BLaER1 (cell line): ENCODE measurements at regions not wholly inside any gene's neighbourhood (a gene's known extent, or its start where the extent isn't known, plus 50 kb on each side); places are given as distances from the start of the nearest gene placed in this dataset.

Source experiments
- H3K27ac ChIP-seq: shearing (Covaris generic); formaldehyde crosslinking; 2 replicates; pipeline ENCODE4 v1.8.1; 2022
- H3K27me3 ChIP-seq: shearing (Covaris generic); formaldehyde crosslinking; 2 replicates; pipeline ENCODE4 v1.8.1; 2022
- H3K36me3 ChIP-seq: shearing (Covaris generic); formaldehyde crosslinking; 2 replicates; pipeline ENCODE4 v1.8.1; 2022
- H3K4me1 ChIP-seq: shearing (Covaris generic); formaldehyde crosslinking; 2 replicates; pipeline ENCODE4 v1.8.1; 2022
- H3K4me2 ChIP-seq: shearing (Covaris generic); formaldehyde crosslinking; 2 replicates; pipeline ENCODE4 v1.8.1; 2022
- H3K4me3 ChIP-seq: shearing (Covaris generic); formaldehyde crosslinking; 2 replicates; pipeline ENCODE4 v1.8.1; 2022
- H3K9ac ChIP-seq: shearing (Covaris generic); formaldehyde crosslinking; 2 replicates; pipeline ENCODE4 v1.8.1; 2022
- H3K9me3 ChIP-seq: shearing (Covaris generic); formaldehyde crosslinking; 2 replicates; pipeline ENCODE4 v1.8.1; 2022
- H4K20me1 ChIP-seq: shearing (Covaris generic); formaldehyde crosslinking; 2 replicates; pipeline ENCODE4 v1.8.1; 2022
- Cebpa-rat ChIP-seq: shearing (Covaris generic); IDR thresholded peaks from 2 replicates; pipeline ENCODE4 v1.8.1; 2022

DNA sequence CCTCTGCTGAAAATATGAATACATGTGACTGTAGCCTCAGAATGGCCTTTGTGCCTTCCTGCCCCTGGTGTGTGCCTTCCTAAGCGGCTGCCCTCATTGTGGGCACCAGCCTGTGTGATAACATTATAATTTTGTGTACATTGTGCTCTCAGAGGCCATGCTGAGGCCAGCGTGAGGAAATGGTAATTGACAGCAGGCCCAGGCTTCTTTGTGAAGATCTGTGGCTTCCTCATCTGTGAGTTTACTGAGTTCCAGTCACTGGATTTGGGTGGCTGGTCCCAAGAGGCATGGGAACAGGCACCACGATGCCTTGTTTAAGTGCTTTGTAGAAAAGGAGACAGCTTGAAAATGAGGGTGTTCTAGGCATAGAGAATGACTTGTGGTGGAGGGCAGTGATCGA lies 389.3 kb downstream of the OMA1 start:
- no peaks in the 10 kb centered on the region for H3K36me3 ChIP-seq
- peak overlapping the region; percentile 49 for H3K4me2 ChIP-seq
- H3K4me1 ChIP-seq = peaks cover 19% of the 10 kb centered on the region
- no peaks in the 10 kb centered on the region for H3K27me3 ChIP-seq
- TF ChIP-seq Cebpa-rat = no peak
- H3K27ac ChIP-seq = peak overlapping the region; percentile 32
- H4K20me1 ChIP-seq = no peaks in the 10 kb centered on the region
- no peak overlapping the region for H3K4me3 ChIP-seq
- H3K9ac ChIP-seq = no peak overlapping the region
- 0 out of 2 replicates have a peak, but pooled peaks cover 4% of the 10 kb centered on the region for H3K9me3 ChIP-seq

- no peaks in the 10 kb centered on the region for H3K27me3 ChIP-seq
- H3K9ac ChIP-seq = no peak overlapping the region
- H3K4me1 ChIP-seq = peaks cover 19% of the 10 kb centered on the region
- H3K36me3 ChIP-seq = no peaks in the 10 kb centered on the region
- TF ChIP-seq Cebpa-rat = no peak
- peak overlapping the region; percentile 49 for H3K4me2 ChIP-seq
- no peaks in the 10 kb centered on the region for H4K20me1 ChIP-seq
- H3K9me3 ChIP-seq = 0 out of 2 replicates have a peak, but pooled peaks cover 4% of the 10 kb centered on the region
- H3K4me3 ChIP-seq = no peak overlapping the region
- H3K27ac ChIP-seq = peak overlapping the region; percentile 32
Observed at GRCh38 chr1:58156831-58157230, 389.7 kb downstream of the OMA1 start.

GRCh38 chr1:58156124-58156468 lies 390.4 kb downstream of the OMA1 start:
- TF ChIP-seq Cebpa-rat = no peak
- Histone ChIP-seq H3K27ac (no peak overlapping the region), H3K4me2 (no peak overlapping the region; the same call in 1 of the 2 replicates), H3K27me3 (no peaks in the 10 kb centered on the region), H3K9me3 (0 out of 2 replicates have a peak, but pooled peaks cover 4% of the 10 kb centered on the region), H4K20me1 (no peaks in the 10 kb centered on the region), H3K4me3 (no peak overlapping the region), H3K9ac (no peak overlapping the region), H3K36me3 (no peaks in the 10 kb centered on the region), H3K4me1 (peaks cover 19% of the 10 kb centered on the region)

- Histone ChIP-seq H3K9ac (no peak overlapping the region), H3K9me3 (0 out of 2 replicates have a peak, but pooled peaks cover 4% of the 10 kb centered on the region), H3K4me2 (no peak overlapping the region), H3K27ac (no peak overlapping the region), H3K4me3 (no peak overlapping the region), H3K36me3 (no peaks in the 10 kb centered on the region), H4K20me1 (no peaks in the 10 kb centered on the region), H3K27me3 (no peaks in the 10 kb centered on the region), H3K4me1 (peaks cover 19% of the 10 kb centered on the region)
- no peak for TF ChIP-seq Cebpa-rat
Observed at GRCh38 chr1:58155418-58156123, 391.0 kb downstream of the OMA1 start.

DNA sequence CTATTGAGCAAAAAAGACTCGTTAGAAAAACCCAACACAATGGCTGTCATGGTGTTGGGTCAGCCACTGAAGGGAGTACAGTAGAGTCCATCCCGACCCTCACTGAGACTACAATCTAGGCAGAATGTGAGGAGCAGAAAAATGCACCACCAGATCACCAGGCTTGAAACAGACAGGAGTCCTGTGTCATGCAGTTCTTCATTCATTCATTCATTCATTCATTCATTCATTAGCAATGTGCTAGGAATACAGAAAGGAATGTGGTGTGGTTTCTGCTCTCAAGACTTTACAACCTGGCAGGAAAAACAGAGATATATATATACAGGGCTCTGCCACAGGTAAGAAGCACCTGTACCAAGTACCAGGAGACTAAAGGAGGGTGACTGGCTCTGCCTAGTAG lies 392.3 kb downstream of the OMA1 start:
- H3K4me2 ChIP-seq = no peak overlapping the region
- no peak overlapping the region for H3K27ac ChIP-seq
- H4K20me1 ChIP-seq = no peaks in the 10 kb centered on the region
- no peak overlapping the region for H3K9ac ChIP-seq
- no peaks in the 10 kb centered on the region for H3K36me3 ChIP-seq
- no peak overlapping the region for H3K4me3 ChIP-seq
- H3K27me3 ChIP-seq = no peaks in the 10 kb centered on the region
- 0 out of 2 replicates have a peak, but pooled peaks cover 4% of the 10 kb centered on the region for H3K9me3 ChIP-seq
- H3K4me1 ChIP-seq = peaks cover 31% of the 10 kb centered on the region
- TF ChIP-seq Cebpa-rat = no peak

DNA sequence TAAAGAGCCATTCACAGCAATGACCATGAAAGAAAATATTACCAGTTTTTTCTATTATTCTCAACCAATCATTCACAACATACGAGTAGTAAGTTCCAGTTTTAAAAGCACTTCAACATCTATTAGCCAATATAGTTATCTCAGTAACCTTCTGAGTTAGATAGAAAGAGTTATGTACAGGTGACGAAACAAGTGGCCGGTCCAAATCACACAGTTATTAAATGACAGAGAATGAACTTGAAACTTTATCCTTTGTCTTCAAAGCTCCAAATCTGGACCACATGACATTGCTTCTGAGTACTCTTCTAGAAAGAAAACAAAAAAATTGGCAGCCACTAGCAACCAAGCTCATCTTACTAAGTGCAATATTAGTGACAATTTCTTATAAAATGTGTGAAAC lies 393.8 kb downstream of the OMA1 start:
- TF ChIP-seq Cebpa-rat = no peak
- H3K27ac ChIP-seq = no peak overlapping the region

GRCh38 chr1:58149271-58149812 lies 397.2 kb downstream of the OMA1 start:
- Histone ChIP-seq H3K4me3 (no peak overlapping the region; the same call in 1 of the 2 replicates), H3K36me3 (no peaks in the 10 kb centered on the region), H3K27me3 (no peaks in the 10 kb centered on the region), H4K20me1 (no peaks in the 10 kb centered on the region), H3K27ac (peak overlapping the region; percentile 68), H3K9me3 (peaks cover 14% of the 10 kb centered on the region), H3K4me2 (peak overlapping the region; percentile 58), H3K9ac (no peak overlapping the region), H3K4me1 (peaks cover 28% of the 10 kb centered on the region)
- no peak for TF ChIP-seq Cebpa-rat

More for the DNA sequence above, 393.8 kb downstream of the OMA1 start:
- no peak overlapping the region for H3K9ac ChIP-seq
- H3K4me3 ChIP-seq = no peak overlapping the region
- H3K4me2 ChIP-seq = no peak overlapping the region
- no peaks in the 10 kb centered on the region for H3K36me3 ChIP-seq
- H4K20me1 ChIP-seq = no peaks in the 10 kb centered on the region
- H3K27me3 ChIP-seq = no peaks in the 10 kb centered on the region
- H3K4me1 ChIP-seq = peaks cover 45% of the 10 kb centered on the region
- H3K9me3 ChIP-seq = peaks cover 15% of the 10 kb centered on the region

DNA sequence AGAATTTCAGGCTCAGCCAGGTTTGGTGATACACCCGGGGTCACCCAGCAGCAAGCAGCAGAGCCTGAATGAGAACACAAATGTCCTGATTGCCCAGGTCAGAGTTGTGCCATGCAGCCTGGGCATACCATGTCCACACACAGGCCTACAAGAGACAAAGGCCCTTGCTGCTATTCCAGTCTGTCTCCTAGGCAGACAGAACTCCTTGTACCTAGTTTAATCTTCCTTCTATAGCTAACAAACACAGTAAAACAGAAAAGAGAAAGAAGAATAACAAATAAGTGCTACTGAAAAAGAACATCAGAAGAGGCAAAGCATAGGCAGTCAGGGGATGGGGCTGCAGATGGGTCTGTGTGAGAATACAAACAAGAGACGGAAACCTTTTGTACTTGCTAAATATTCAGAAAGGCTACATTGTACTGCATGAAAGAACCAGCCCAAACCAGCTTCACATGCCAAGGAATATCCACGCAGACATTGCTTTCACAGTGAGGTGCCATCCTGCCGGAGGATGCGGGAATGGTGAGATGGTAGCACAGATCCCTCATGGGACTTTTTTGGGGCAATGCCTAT lies 401.7 kb downstream of the OMA1 start:
- Histone ChIP-seq H3K4me3 (no peak overlapping the region), H3K36me3 (no peaks in the 10 kb centered on the region), H3K9ac (no peak overlapping the region), H3K4me1 (peaks cover 21% of the 10 kb centered on the region), H3K27ac (no peak overlapping the region), H3K4me2 (no peak overlapping the region), H3K27me3 (no peaks in the 10 kb centered on the region), H4K20me1 (no peaks in the 10 kb centered on the region), H3K9me3 (peaks cover 23% of the 10 kb centered on the region)
- TF ChIP-seq Cebpa-rat = no peak

DNA sequence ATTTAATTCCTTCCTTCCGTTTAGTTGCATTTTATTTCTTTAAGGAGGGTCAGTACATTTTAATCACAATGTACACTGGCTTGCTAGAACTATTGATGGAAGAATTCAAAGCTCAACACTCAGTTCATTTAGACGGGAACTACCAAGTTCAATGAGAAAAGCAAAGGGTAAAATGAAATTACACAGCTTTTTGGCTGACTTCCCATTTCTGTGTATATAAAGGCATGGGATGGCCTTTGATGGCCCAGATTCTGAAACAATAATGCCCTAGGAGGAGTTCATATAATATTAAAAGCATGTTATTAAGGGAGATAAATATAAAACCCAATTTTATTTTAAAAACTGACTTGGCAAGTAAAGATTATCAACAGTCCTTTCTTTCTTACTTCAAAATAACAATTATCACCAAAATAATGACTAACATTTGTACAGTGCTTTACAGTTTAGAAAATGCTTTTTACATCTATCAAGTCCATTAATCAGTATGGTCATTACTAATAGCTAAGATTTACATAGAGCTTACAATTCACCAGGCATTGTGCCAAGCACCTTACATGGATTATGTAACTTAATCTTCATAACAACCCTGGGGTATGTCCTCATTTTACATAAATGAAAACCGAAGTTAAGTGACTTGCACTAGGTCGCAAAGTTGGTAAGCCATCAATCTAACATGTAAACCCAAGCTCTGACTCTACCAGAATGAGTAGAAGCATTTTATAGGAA lies 402.4 kb downstream of the OMA1 start:
- Histone ChIP-seq H3K9me3 (peaks cover 28% of the 10 kb centered on the region), H3K4me2 (no peak overlapping the region), H3K36me3 (no peaks in the 10 kb centered on the region), H3K4me1 (peaks cover 15% of the 10 kb centered on the region), H4K20me1 (no peaks in the 10 kb centered on the region), H3K9ac (no peak overlapping the region), H3K4me3 (no peak overlapping the region), H3K27ac (no peak overlapping the region), H3K27me3 (no peaks in the 10 kb centered on the region)
- TF ChIP-seq Cebpa-rat = no peak

DNA sequence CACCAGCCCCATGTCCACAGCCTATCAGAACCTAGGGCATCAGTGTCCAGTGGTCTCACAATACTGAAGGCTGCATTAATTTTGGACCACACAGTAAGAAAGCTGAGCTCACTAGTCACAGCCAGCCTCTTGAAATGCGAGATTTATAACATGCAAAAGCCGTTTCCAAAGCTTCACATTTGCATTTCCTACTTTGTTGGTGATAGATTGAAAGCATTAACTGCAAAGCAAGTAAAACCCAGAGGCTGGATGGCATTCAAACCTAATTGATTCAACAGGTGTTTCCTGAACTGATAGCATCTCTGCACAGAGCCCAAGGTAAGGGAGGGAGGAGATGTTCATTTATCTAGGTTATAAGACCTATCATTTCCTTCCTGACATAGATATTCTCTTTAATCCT lies 410.1 kb downstream of the OMA1 start:
- Histone ChIP-seq H3K9ac (no peak overlapping the region), H3K4me3 (no peak overlapping the region), H3K27ac (no peak overlapping the region), H3K27me3 (no peaks in the 10 kb centered on the region), H3K4me2 (peak overlapping the region; percentile 34), H3K4me1 (peaks cover 13% of the 10 kb centered on the region), H3K36me3 (no peaks in the 10 kb centered on the region), H4K20me1 (no peaks in the 10 kb centered on the region), H3K9me3 (peaks cover 41% of the 10 kb centered on the region)
- TF ChIP-seq Cebpa-rat = no peak
